HCT116 (cell line): ENCODE measurements at regions not wholly inside any gene's neighbourhood (a gene's known extent, or its start where the extent isn't known, plus 50 kb on each side); places are given as distances from the start of the nearest gene placed in this dataset.

ENCODE experiments used
- ATAC-seq: fragments of 200-7000 bp; cut with Tn5 transposase; 2 replicates; pipeline ENCODE4 v1.9.1; 2020; ENCODE audit warnings: mild to moderate bottlenecking, moderate library complexity
- BruUV-seq: library from RNA; stranded (reverse); fragments of 400-500 nt; replicated peaks from 2 replicates; lab custom pipeline; 2021; lab: Mats Ljungman, UMichigan
- CTCF ChIA-PET: fragments of 300-600 bp; sonication (Branson Sonifier 250); formaldehyde crosslinking; loops from one replicate; lab custom pipeline; 2021; ENCODE audit warnings: antibody characterized with exemption; lab: Charles Lee
- POLR2A ChIA-PET: fragments of 300-600, 350-600 bp; sonication (Branson Sonifier 250); formaldehyde crosslinking; loops from one replicate; lab custom pipeline; 2021; ENCODE audit warnings: antibody characterized with exemption; lab: Charles Lee
- RAD21 ChIA-PET, 2 experiments: fragments of 300-600 bp; sonication (Branson Sonifier 250); formaldehyde crosslinking; loops; one replicate each; lab custom pipeline; 2023; ENCODE audit warnings: low total read pairs in 2 of 2; ENCODE audit not compliant: uncharacterized antibody in 2 of 2, unreplicated experiment in 2 of 2, low non-redundant PET in 1 of 2; lab: Charles Lee
- DNase-seq: peaks from one replicate; pipeline ENCODE4 v3.0.0-alpha.2; 2010; ENCODE audit warnings: low read depth, low spot score
- H2AFZ ChIP-seq: fragments of 200-600 bp; shearing (Covaris generic), sonication (generic); 2 replicates; pipeline ENCODE4 v1.6.1; 2017; ENCODE audit warnings: low read depth, mixed run types, mixed read lengths, antibody characterized with exemption, low read length; ENCODE audit not compliant: poor library complexity, severe bottlenecking
- H3K27ac ChIP-seq: 2 replicates; pipeline ENCODE4 v1.5.1; 2012; ENCODE audit warnings: low read depth, low read length
- H3K27me3 ChIP-seq: fragments of 200-600 bp; sonication (generic); 2 replicates; pipeline ENCODE4 v1.6.1; 2016; ENCODE audit warnings: mixed run types, low read length, mixed read lengths; ENCODE audit not compliant: insufficient read depth
- H3K36me3 ChIP-seq, 2 experiments: fragments of 200-500 bp in 1 of 2; fragments of 200-600 bp in 1 of 2; sonication (Bioruptor generic) in 1 of 2; sonication (generic) in 1 of 2; 2 replicates each; pipeline versions ENCODE4 v1.5.1 to v1.6.1; 2014 to 2016; ENCODE audit warnings: low read length in 2 of 2, inconsistent platforms in 1 of 2, mixed read lengths in 1 of 2, mixed run types in 1 of 2; ENCODE audit not compliant: insufficient read depth in 2 of 2, control insufficient read depth in 1 of 2
- H3K4me1 ChIP-seq, 2 experiments: fragments of 200-600 bp in 1 of 2; sonication (generic) in 1 of 2; 2 replicates each; pipeline versions ENCODE4 v1.5.1 to v1.6.1; 2012 to 2017; ENCODE audit warnings: low read length in 2 of 2, inconsistent platforms in 1 of 2, mild to moderate bottlenecking in 1 of 2, mixed read lengths in 1 of 2, mixed run types in 1 of 2, moderate library complexity in 1 of 2; ENCODE audit not compliant: insufficient read depth in 2 of 2, control insufficient read depth in 1 of 2
- H3K4me2 ChIP-seq: fragments of 200-600 bp; sonication (generic); 2 replicates; pipeline ENCODE4 v1.6.1; 2017; ENCODE audit warnings: mixed run types, low read length, mixed read lengths
- H3K4me3 ChIP-seq, 2 experiments: fragments of 200-600 bp in 1 of 2; sonication (generic) in 1 of 2; replicated peaks in 1 of 2; 2 replicates each; pipeline ENCODE4 v1.5.1; 2011 to 2016; ENCODE audit warnings: low read length in 2 of 2, control low read depth in 1 of 2, low read depth in 1 of 2, mild to moderate bottlenecking in 1 of 2, mixed read lengths in 1 of 2, mixed run types in 1 of 2
- H3K79me2 ChIP-seq: fragments of 200-600 bp; sonication (generic); 2 replicates; pipeline ENCODE4 v1.6.1; 2017; ENCODE audit warnings: mild to moderate bottlenecking, mixed run types, low read length, moderate library complexity, mixed read lengths; ENCODE audit not compliant: insufficient read depth
- H3K9ac ChIP-seq: fragments of 200-600 bp; sonication (generic); 2 replicates; pipeline ENCODE4 v1.6.1; 2016; ENCODE audit warnings: low read length, mixed read lengths
- H3K9me2 ChIP-seq: fragments of 200-600 bp; sonication (generic), shearing (Covaris generic); 2 replicates; pipeline ENCODE4 v1.6.1; 2017; ENCODE audit warnings: mixed run types, mild to moderate bottlenecking, moderate library complexity; ENCODE audit not compliant: insufficient read depth
- H3K9me3 ChIP-seq, 2 experiments: fragments of 200-500 bp in 1 of 2; fragments of 200-600 bp in 1 of 2; sonication (Bioruptor generic) in 1 of 2; sonication (generic) in 1 of 2; 2 replicates each; pipeline ENCODE4 v1.6.1; 2014 to 2017; ENCODE audit warnings: low read length in 2 of 2, mixed read lengths in 2 of 2, inconsistent platforms in 1 of 2, low read depth in 1 of 2, mild to moderate bottlenecking in 1 of 2, mixed run types in 1 of 2, moderate library complexity in 1 of 2; ENCODE audit not compliant: control insufficient read depth in 1 of 2, insufficient read depth in 1 of 2
- H4K20me1 ChIP-seq: fragments of 200-600 bp; sonication (generic), shearing (Covaris generic); 2 replicates; pipeline ENCODE4 v1.6.1; 2017; ENCODE audit warnings: mixed run types, mild to moderate bottlenecking, moderate library complexity; ENCODE audit not compliant: insufficient read depth
- CBX3 ChIP-seq: IDR thresholded peaks from 2 replicates; pipeline ENCODE4 v1.6.1; 2012; ENCODE audit warnings: low read depth
- CEBPB ChIP-seq: IDR thresholded peaks from 2 replicates; pipeline ENCODE4 v1.6.1; 2012; ENCODE audit warnings: low read depth
- EZH2 ChIP-seq: fragments of 200-600 bp; sonication (generic); IDR thresholded peaks from 2 replicates; pipeline ENCODE4 v1.6.1; 2017; ENCODE audit warnings: antibody characterized with exemption, mixed run types
- POLR2AphosphoS5 ChIP-seq: IDR thresholded peaks from 2 replicates; pipeline ENCODE4 v1.6.1; 2011; ENCODE audit warnings: mild to moderate bottlenecking, low read depth, low read length, moderate library complexity
- RAD21 ChIP-seq: IDR thresholded peaks from 2 replicates; pipeline ENCODE4 v1.6.1; 2012; ENCODE audit warnings: low read depth, mild to moderate bottlenecking
- SP1 ChIP-seq: IDR thresholded peaks from 2 replicates; pipeline ENCODE4 v1.6.1; 2012; ENCODE audit warnings: low read depth
- TCF7L2 ChIP-seq: IDR thresholded peaks from 2 replicates; pipeline ENCODE4 v1.7.0; 2011; ENCODE audit warnings: borderline replicate concordance, inconsistent platforms; ENCODE audit not compliant: insufficient read depth, insufficient read length; ENCODE audit errors: extremely low read depth
- intact Hi-C: fragments of 100-400 bp; cut with micrococcal nuclease; formaldehyde crosslinking; loops from 2 replicates; pipeline ENCODE4 v1.10.0; 2022
- TF ChIP-seq, protein P1 (sequence below), 3 experiments: fragments of 200-600 bp in 1 of 3; sonication (generic) in 1 of 3; IDR thresholded peaks in 2 of 3; conservative IDR thresholded peaks in 1 of 3; 2 replicates each; pipeline ENCODE4 v1.5.1; 2012 to 2017; ENCODE audit warnings: low read depth in 2 of 3, low read length in 2 of 3, antibody characterized with exemption in 1 of 3, borderline replicate concordance in 1 of 3, control low read depth in 1 of 3, mild to moderate bottlenecking in 1 of 3, mixed read lengths in 1 of 3, mixed run types in 1 of 3, moderate library complexity in 1 of 3; ENCODE audit not compliant: insufficient read depth in 1 of 3
- TF ChIP-seq, protein P2 (sequence below): IDR thresholded peaks from 2 replicates; pipeline ENCODE4 v1.6.1; 2011; ENCODE audit warnings: mild to moderate bottlenecking, low read length, moderate library complexity; ENCODE audit not compliant: insufficient replicate concordance; ENCODE audit errors: extremely low read depth

- BruUV-seq: no TSS peak
- ATAC-seq (no peak), DNase-seq (no peak)
- RAD21 ChIA-PET: interaction anchor here in 1 of 2 experiments (0.7 kb wide), 1 partner anchor 456 kb away, joined by 3 read pairs; no protein-coding TSS in a partner anchor
- Histone ChIP-seq H3K36me3 (no peaks in the 10 kb centered on the region), H2AFZ (no peak overlapping the region), H4K20me1 (no peaks in the 10 kb centered on the region), H3K9ac (no peak overlapping the region), H3K9me2 (no peaks in the 10 kb centered on the region), H3K4me3 (no peak overlapping the region), H3K27me3 (no peaks in the 10 kb centered on the region), H3K79me2 (no peaks in the 10 kb centered on the region), H3K4me1 (peaks cover 0 to 16% of the 10 kb centered on the region in 2 experiments; a peak in 3 of 4 replicates), H3K4me2 (no peak overlapping the region), H3K27ac (no peak overlapping the region), H3K9me3 (no peaks in the 10 kb centered on the region)
- POLR2A ChIA-PET: no interaction called here
- CTCF ChIA-PET: no interaction called here
- TF ChIP-seq, protein P1, sequence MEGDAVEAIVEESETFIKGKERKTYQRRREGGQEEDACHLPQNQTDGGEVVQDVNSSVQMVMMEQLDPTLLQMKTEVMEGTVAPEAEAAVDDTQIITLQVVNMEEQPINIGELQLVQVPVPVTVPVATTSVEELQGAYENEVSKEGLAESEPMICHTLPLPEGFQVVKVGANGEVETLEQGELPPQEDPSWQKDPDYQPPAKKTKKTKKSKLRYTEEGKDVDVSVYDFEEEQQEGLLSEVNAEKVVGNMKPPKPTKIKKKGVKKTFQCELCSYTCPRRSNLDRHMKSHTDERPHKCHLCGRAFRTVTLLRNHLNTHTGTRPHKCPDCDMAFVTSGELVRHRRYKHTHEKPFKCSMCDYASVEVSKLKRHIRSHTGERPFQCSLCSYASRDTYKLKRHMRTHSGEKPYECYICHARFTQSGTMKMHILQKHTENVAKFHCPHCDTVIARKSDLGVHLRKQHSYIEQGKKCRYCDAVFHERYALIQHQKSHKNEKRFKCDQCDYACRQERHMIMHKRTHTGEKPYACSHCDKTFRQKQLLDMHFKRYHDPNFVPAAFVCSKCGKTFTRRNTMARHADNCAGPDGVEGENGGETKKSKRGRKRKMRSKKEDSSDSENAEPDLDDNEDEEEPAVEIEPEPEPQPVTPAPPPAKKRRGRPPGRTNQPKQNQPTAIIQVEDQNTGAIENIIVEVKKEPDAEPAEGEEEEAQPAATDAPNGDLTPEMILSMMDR (IDR thresholded peaks at IDR 0.05 in 2 of 3, conservative IDR thresholded peaks at IDR 0.05 in 1 of 3; ENCODE audit: borderline replicate concordance in 1 of 3, insufficient read depth in 1 of 3, low read depth in 2 of 3, low read length in 2 of 3): peak; percentile 24 to 43 (median 30); a peak in 2 of 6 replicates
- TF ChIP-seq RAD21 (peak; percentile 50), CEBPB (no peak), EZH2 (no peak)
- intact Hi-C loops: loop anchor here (5.0 kb wide), 1 partner anchor 456 kb away; no protein-coding TSS in a partner anchor
Measured at GRCh38 chr5:159531554-159532105, 201.3 kb upstream of the IL12B start.

DNA sequence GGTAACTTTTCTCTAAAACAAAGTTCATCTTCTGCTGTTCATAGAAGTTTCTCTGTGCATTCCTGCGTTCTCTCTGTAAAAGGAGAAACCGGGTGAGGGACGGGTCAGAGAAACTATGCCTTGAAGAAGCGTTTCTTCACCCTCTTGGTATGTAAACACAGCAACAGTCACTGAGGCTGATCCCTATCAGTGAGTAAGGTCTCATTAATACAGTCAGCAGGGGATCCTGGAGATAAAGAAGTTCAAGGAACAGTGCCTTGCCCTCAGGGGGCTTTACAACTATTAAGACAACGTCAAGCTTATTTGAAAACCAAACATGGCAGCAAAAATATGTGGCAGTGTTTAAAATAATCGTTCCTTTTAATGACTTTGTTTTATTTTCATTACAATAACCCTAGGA lies 202.9 kb upstream of the IL12B start:
- peak overlapping the region; percentile 17 for H2AFZ ChIP-seq
- POLR2A ChIA-PET: no interaction called here
- CTCF ChIA-PET: interaction anchor here (1.2 kb wide), 1 partner anchor 15 kb away, joined by 3 read pairs; no protein-coding TSS in a partner anchor
- H3K4me3 ChIP-seq: no peak overlapping the region
- H3K9me3 ChIP-seq: no peaks in the 10 kb centered on the region
- TF ChIP-seq, protein P2, sequence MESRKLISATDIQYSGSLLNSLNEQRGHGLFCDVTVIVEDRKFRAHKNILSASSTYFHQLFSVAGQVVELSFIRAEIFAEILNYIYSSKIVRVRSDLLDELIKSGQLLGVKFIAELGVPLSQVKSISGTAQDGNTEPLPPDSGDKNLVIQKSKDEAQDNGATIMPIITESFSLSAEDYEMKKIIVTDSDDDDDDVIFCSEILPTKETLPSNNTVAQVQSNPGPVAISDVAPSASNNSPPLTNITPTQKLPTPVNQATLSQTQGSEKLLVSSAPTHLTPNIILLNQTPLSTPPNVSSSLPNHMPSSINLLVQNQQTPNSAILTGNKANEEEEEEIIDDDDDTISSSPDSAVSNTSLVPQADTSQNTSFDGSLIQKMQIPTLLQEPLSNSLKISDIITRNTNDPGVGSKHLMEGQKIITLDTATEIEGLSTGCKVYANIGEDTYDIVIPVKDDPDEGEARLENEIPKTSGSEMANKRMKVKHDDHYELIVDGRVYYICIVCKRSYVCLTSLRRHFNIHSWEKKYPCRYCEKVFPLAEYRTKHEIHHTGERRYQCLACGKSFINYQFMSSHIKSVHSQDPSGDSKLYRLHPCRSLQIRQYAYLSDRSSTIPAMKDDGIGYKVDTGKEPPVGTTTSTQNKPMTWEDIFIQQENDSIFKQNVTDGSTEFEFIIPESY: no peak
- TF ChIP-seq TCF7L2 (peak; percentile 19), CBX3 (no peak), POLR2AphosphoS5 (no peak), SP1 (0 out of 2 replicates have a peak, but pooled peaks have one; percentile 18)
- ATAC-seq: peak; percentile 65
- no peaks in the 10 kb centered on the region for H3K9me2 ChIP-seq
- no peaks in the 10 kb centered on the region for H4K20me1 ChIP-seq
- H3K36me3 ChIP-seq: no peaks in the 10 kb centered on the region
- H3K27me3 ChIP-seq: no peaks in the 10 kb centered on the region
- RAD21 ChIA-PET: no interaction called here
- no TSS peak for BruUV-seq
- no peak overlapping the region for H3K9ac ChIP-seq
- H3K4me1 ChIP-seq: peaks cover 0 to 16% of the 10 kb centered on the region in 2 experiments; a peak in 3 of 4 replicates
- intact Hi-C loops: loop anchor here (5.0 kb wide), 1 partner anchor 454 kb away; no protein-coding TSS in a partner anchor
- peak overlapping the region; percentile 46 for H3K4me2 ChIP-seq
- H3K79me2 ChIP-seq: no peaks in the 10 kb centered on the region
- H3K27ac ChIP-seq: no peak overlapping the region
- DNase-seq: no peak
